H1 (cell line): ENCODE measurements at regions not wholly inside any gene's neighbourhood (a gene's known extent, or its start where the extent isn't known, plus 50 kb on each side); places are given as distances from the start of the nearest gene placed in this dataset.

ENCODE experiments used
- CTCF ChIA-PET: fragments of 300-600 bp; sonication (Branson Sonifier 250); formaldehyde crosslinking; loops from one replicate; lab custom pipeline; 2021; ENCODE audit not compliant: partially characterized antibody; lab: Charles Lee
- POLR2A ChIA-PET: fragments of 300-600 bp; sonication (Branson Sonifier 250); formaldehyde crosslinking; loops from one replicate; lab custom pipeline; 2021; ENCODE audit warnings: inconsistent platforms; ENCODE audit not compliant: partially characterized antibody; lab: Charles Lee
- DNase-seq, 2 experiments: peaks; one replicate each; pipeline versions ENCODE4 v3.0.0 to v3.0.0-alpha.2; 2010 to 2022; ENCODE audit warnings: low spot score in 2 of 2, low read depth in 1 of 2, mixed read lengths in 1 of 2
- FAIRE-seq: peaks from 2 replicates; lab custom pipeline; 2011; peaks lifted over from hg19 to GRCh38; lab: Jason Lieb, UNC
- H2AFZ ChIP-seq: 2 replicates; pipeline ENCODE4 v1.8.1; 2012; ENCODE audit warnings: low read length, inconsistent platforms
- H2AK5ac ChIP-seq: 2 replicates; pipeline ENCODE4 v1.6.1; 2013; ENCODE audit warnings: low read depth, low read length
- H2BK120ac ChIP-seq: replicated peaks from 2 replicates; pipeline ENCODE3; 2013; ENCODE audit warnings: low read depth, low read length, inconsistent platforms
- H2BK12ac ChIP-seq: 2 replicates; pipeline ENCODE4 v1.6.1; 2013; ENCODE audit warnings: low read depth, low read length
- H2BK15ac ChIP-seq: 2 replicates; pipeline ENCODE4 v1.6.1; 2013; ENCODE audit warnings: low read length
- H2BK20ac ChIP-seq: 2 replicates; pipeline ENCODE4 v1.6.1; 2013; ENCODE audit warnings: low read length
- H2BK5ac ChIP-seq: 2 replicates; pipeline ENCODE4 v1.6.1; 2013; ENCODE audit warnings: low read depth, low read length
- H3K14ac ChIP-seq: 2 replicates; pipeline ENCODE4 v1.6.1; 2013; ENCODE audit warnings: inconsistent platforms; ENCODE audit not compliant: insufficient read length
- H3K18ac ChIP-seq: 2 replicates; pipeline ENCODE4 v1.6.1; 2013; ENCODE audit warnings: low read length; ENCODE audit errors: extremely low read depth
- H3K23ac ChIP-seq: 2 replicates; pipeline ENCODE4 v1.6.1; 2013; ENCODE audit warnings: inconsistent platforms; ENCODE audit not compliant: insufficient read length
- H3K23me2 ChIP-seq: 2 replicates; pipeline ENCODE4 v1.6.1; 2013; ENCODE audit warnings: low read depth, low read length
- H3K27ac ChIP-seq: 2 replicates; pipeline ENCODE4 v1.6.1; 2011; ENCODE audit warnings: low read depth, low read length, inconsistent platforms
- H3K27me3 ChIP-seq, 4 experiments: replicated peaks in 1 of 4; 1 replicate in 1 of 4; 2 replicates in 3 of 4; pipeline versions ENCODE4 v1.6.1 to v1.8.1; 2011 to 2013; ENCODE audit warnings: low read length in 3 of 4, mild to moderate bottlenecking in 3 of 4, inconsistent platforms in 2 of 4, mixed read lengths in 2 of 4, moderate library complexity in 1 of 4; ENCODE audit not compliant: control insufficient read depth in 3 of 4, insufficient read depth in 3 of 4; ENCODE audit errors: extremely low read depth in 1 of 4
- H3K36me3 ChIP-seq, 4 experiments: 2 replicates each; pipeline versions ENCODE4 v1.6.1 to v1.8.1; 2011 to 2013; ENCODE audit warnings: mild to moderate bottlenecking in 4 of 4, low read length in 3 of 4, moderate library complexity in 2 of 4, control low read depth in 1 of 4, inconsistent platforms in 1 of 4; ENCODE audit not compliant: insufficient read depth in 4 of 4, control insufficient read depth in 2 of 4
- H3K4ac ChIP-seq: replicated peaks from 2 replicates; pipeline ENCODE3; 2013; ENCODE audit warnings: low read length, low read depth, mixed read lengths, inconsistent platforms; ENCODE audit not compliant: insufficient read length
- H3K4me1 ChIP-seq, 4 experiments: replicated peaks in 1 of 4; 1 replicate in 1 of 4; 2 replicates in 3 of 4; pipeline versions ENCODE4 v1.6.1 to v1.8.1; 2011 to 2013; ENCODE audit warnings: low read length in 3 of 4, inconsistent platforms in 2 of 4, mixed read lengths in 1 of 4; ENCODE audit not compliant: insufficient read depth in 4 of 4, control insufficient read depth in 3 of 4
- H3K4me2 ChIP-seq, 2 experiments: 2 replicates each; pipeline versions ENCODE4 v1.6.1 to v1.8.1; 2011 to 2013; ENCODE audit warnings: low read depth in 2 of 2, low read length in 2 of 2, control low read depth in 1 of 2, inconsistent platforms in 1 of 2, mild to moderate bottlenecking in 1 of 2; ENCODE audit not compliant: insufficient read depth in 1 of 2
- H3K4me3 ChIP-seq, 4 experiments: fragments of 200-600, 300-600 bp in 1 of 4; sonication (generic), shearing (Covaris generic), sonication (Bioruptor Twin) in 1 of 4; 2 replicates each; pipeline versions ENCODE4 v1.5.1 to v1.8.1; 2011 to 2016; ENCODE audit warnings: low read length in 4 of 4, low read depth in 3 of 4, control low read depth in 2 of 4, inconsistent platforms in 2 of 4, mild to moderate bottlenecking in 2 of 4, mixed read lengths in 1 of 4, moderate library complexity in 1 of 4; ENCODE audit not compliant: insufficient read depth in 2 of 4; ENCODE audit errors: extremely low read depth in 1 of 4
- H3K56ac ChIP-seq: replicated peaks from 2 replicates; pipeline ENCODE3; 2013; ENCODE audit warnings: low read depth, mild to moderate bottlenecking, mixed read lengths, low read length, inconsistent platforms; ENCODE audit not compliant: insufficient read length
- H3K79me1 ChIP-seq: 2 replicates; pipeline ENCODE4 v1.6.1; 2013; ENCODE audit warnings: low read depth, low read length, control low read depth
- H3K79me2 ChIP-seq, 2 experiments: 2 replicates each; pipeline versions ENCODE4 v1.6.1 to v1.8.1; 2012 to 2013; ENCODE audit warnings: low read length in 2 of 2, mild to moderate bottlenecking in 2 of 2, inconsistent platforms in 1 of 2; ENCODE audit not compliant: insufficient read depth in 2 of 2, control insufficient read depth in 1 of 2
- H3K9ac ChIP-seq, 4 experiments: replicated peaks in 1 of 4; 1 replicate in 1 of 4; 2 replicates in 3 of 4; pipeline versions ENCODE4 v1.6.1 to v1.8.1; 2011 to 2013; ENCODE audit warnings: low read depth in 3 of 4, low read length in 3 of 4, control low read depth in 2 of 4, mild to moderate bottlenecking in 2 of 4, moderate library complexity in 2 of 4, inconsistent platforms in 1 of 4; ENCODE audit errors: extremely low read depth in 1 of 4
- H3K9me3 ChIP-seq, 2 experiments: 2 replicates each; pipeline versions ENCODE4 v1.6.1 to v1.8.1; 2012 to 2013; ENCODE audit warnings: mild to moderate bottlenecking in 2 of 2, moderate library complexity in 2 of 2, control low read depth in 1 of 2, inconsistent platforms in 1 of 2, low read depth in 1 of 2, low read length in 1 of 2, mixed read lengths in 1 of 2; ENCODE audit not compliant: insufficient read depth in 2 of 2
- H4K20me1 ChIP-seq, 2 experiments: replicated peaks in 1 of 2; 2 replicates each; pipeline versions ENCODE3 to v1.8.1; 2011 to 2013; ENCODE audit warnings: inconsistent platforms in 2 of 2, low read length in 2 of 2, mild to moderate bottlenecking in 1 of 2; ENCODE audit not compliant: insufficient read depth in 2 of 2, control insufficient read depth in 1 of 2
- H4K5ac ChIP-seq: 2 replicates; pipeline ENCODE4 v1.6.1; 2013; ENCODE audit warnings: low read length, low read depth, mixed read lengths, inconsistent platforms; ENCODE audit not compliant: insufficient read length
- H4K8ac ChIP-seq: 2 replicates; pipeline ENCODE4 v1.8.0; 2013; ENCODE audit warnings: mild to moderate bottlenecking, moderate library complexity, low read length, inconsistent platforms; ENCODE audit not compliant: insufficient read depth; ENCODE audit errors: extremely low read depth
- H4K91ac ChIP-seq: replicated peaks from 2 replicates; pipeline ENCODE3; 2013; ENCODE audit warnings: low read length, mixed read lengths, inconsistent platforms; ENCODE audit not compliant: insufficient read length
- BACH1 ChIP-seq: IDR thresholded peaks from 2 replicates; pipeline ENCODE4 v1.6.1; 2012; ENCODE audit warnings: low read length, improper control_type of control experiment
- CEBPB ChIP-seq: IDR thresholded peaks from 2 replicates; pipeline ENCODE4 v1.6.1; 2012; ENCODE audit warnings: low read depth, low read length
- CREB1 ChIP-seq: IDR thresholded peaks from 2 replicates; pipeline ENCODE4 v1.6.1; 2012; ENCODE audit warnings: inconsistent platforms
- EZH2 ChIP-seq: fragments of 200-600 bp; sonication (generic); IDR thresholded peaks from 2 replicates; pipeline ENCODE4 v1.7.1; 2012; ENCODE audit warnings: low read depth, mild to moderate bottlenecking, moderate library complexity, low read length, inconsistent platforms; ENCODE audit not compliant: severe bottlenecking
- GABPA ChIP-seq: IDR thresholded peaks from 2 replicates; pipeline ENCODE4 v1.6.1; 2011; ENCODE audit warnings: mild to moderate bottlenecking, low read length, moderate library complexity, borderline replicate concordance; ENCODE audit not compliant: insufficient read depth
- NANOG ChIP-seq: IDR thresholded peaks from 2 replicates; pipeline ENCODE4 v1.6.1; 2011; ENCODE audit warnings: low read length, low read depth, mild to moderate bottlenecking, inconsistent platforms; ENCODE audit not compliant: insufficient read depth, poor library complexity, severe bottlenecking
- PHF8 ChIP-seq: fragments of 200-600 bp; sonication (generic); conservative IDR thresholded peaks from 2 replicates; pipeline ENCODE4 v1.7.1; 2012; ENCODE audit warnings: low read depth, mild to moderate bottlenecking, inconsistent platforms, low read length, moderate library complexity
- POU5F1 ChIP-seq: IDR thresholded peaks from 2 replicates; pipeline ENCODE4 v1.6.1; 2011; ENCODE audit warnings: low read depth, mild to moderate bottlenecking, low read length, moderate library complexity
- SIN3A ChIP-seq, 2 experiments: IDR thresholded peaks in 1 of 2; conservative IDR thresholded peaks in 1 of 2; 2 replicates each; pipeline ENCODE4 v1.6.1; 2011 to 2012; ENCODE audit warnings: low read length in 2 of 2, improper control_type of control experiment in 1 of 2, low read depth in 1 of 2, mild to moderate bottlenecking in 1 of 2
- SP2 ChIP-seq: IDR thresholded peaks from 2 replicates; pipeline ENCODE4 v1.6.1; 2012; ENCODE audit warnings: mild to moderate bottlenecking, low read length, inconsistent platforms
- SRF ChIP-seq: IDR thresholded peaks from 2 replicates; pipeline ENCODE4 v1.6.1; 2011; ENCODE audit warnings: mild to moderate bottlenecking, low read depth, low read length, moderate library complexity
- TCF12 ChIP-seq: IDR thresholded peaks from 2 replicates; pipeline ENCODE4 v1.6.1; 2011; ENCODE audit warnings: low read depth, mild to moderate bottlenecking, low read length
- WGBS, 2 experiments: shearing (Covaris generic) in 1 of 2; methylation state at CpG; one replicate each; pipeline versions ENCODE4 v1.1.6 to v1.1.7; 2013 to 2015; ENCODE audit warnings: low lambda C conversion rate in 2 of 2, mixed read lengths in 2 of 2, inconsistent platforms in 1 of 2, low coverage in 1 of 2, missing lambda C conversion rate in 1 of 2; ENCODE audit not compliant: insufficient replicate concordance in 2 of 2, insufficient coverage in 1 of 2, insufficient read length in 1 of 2; ENCODE audit errors: extremely low coverage in 1 of 2, missing lambda C conversion rate in 1 of 2; 5-methylcytosine and 5-hydroxymethylcytosine counted together

DNA sequence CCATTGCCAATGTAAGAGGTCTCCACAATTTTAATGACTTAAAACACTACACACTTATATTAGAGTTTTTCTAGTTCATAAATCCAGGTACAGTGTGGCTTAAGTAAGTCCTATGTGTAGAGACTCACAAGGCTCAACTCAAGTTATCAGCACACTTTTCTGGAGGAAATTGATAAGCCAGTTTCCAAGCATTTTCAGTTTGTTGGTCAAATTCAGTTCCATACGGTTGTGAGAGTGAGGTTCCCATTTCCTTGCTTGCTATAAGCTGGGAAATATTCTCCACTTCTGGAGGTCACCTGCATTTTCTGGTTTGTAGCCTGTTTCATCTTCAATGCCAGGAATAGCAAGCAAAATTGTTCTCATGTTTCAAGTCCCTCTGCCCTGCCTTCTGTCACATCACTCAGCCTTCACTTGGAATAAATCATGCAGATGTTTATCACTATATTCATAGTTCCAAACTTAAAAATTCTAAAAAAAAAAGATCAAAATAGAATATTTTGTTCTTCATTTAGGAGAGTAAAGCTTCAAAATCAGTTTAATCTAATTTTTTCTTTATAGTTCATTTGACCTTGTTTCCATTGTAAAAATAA lies 1137.5 kb upstream of the INTU start:
- Histone ChIP-seq H4K5ac (no peak overlapping the region), H3K14ac (no peak overlapping the region), H3K23me2 (no peaks in the 10 kb centered on the region), H3K23ac (no peak overlapping the region), H4K20me1 (no peaks in the 10 kb centered on the region), H2BK5ac (no peak overlapping the region), H3K4me1 (no peaks in the 10 kb centered on the region), H3K27me3 (peaks cover 0 to 2% (median 0%) of the 10 kb centered on the region in 4 experiments; a peak in 1 of 7 replicates), H4K8ac (no peak overlapping the region), H2AK5ac (no peak overlapping the region), H3K4ac (no peak overlapping the region), H3K56ac (no peak overlapping the region), H2BK15ac (no peak overlapping the region)
- 93% methylated on average over 1 of the region's 1 CpG; no CpG with 5 or more reads in 1 of the 2 experiments for WGBS, 2 experiments
- TF ChIP-seq CREB1, result no peak
- no peak for TF ChIP-seq GABPA
- no peak for TF ChIP-seq EZH2
- no peak for TF ChIP-seq POU5F1
- no peak for TF ChIP-seq SIN3A (conservative IDR thresholded peaks at IDR 0.05 in 1 of 2, IDR thresholded peaks at IDR 0.05 in 1 of 2; ENCODE audit: low read depth in 1 of 2, low read length in 2 of 2)
- TF ChIP-seq BACH1, result no peak
- no peak for TF ChIP-seq TCF12
- no peak for TF ChIP-seq CEBPB
- no peak for TF ChIP-seq SRF
- no peak for TF ChIP-seq NANOG
- no peak for TF ChIP-seq SP2
- TF ChIP-seq PHF8, result no peak
- TF ChIP-seq, all 59 proteins: peak for 0
- H2BK120ac ChIP-seq, result no peak overlapping the region
- H3K4me2 ChIP-seq, result no peak overlapping the region
- FAIRE-seq (no peak), DNase-seq (no peak)
- no peak overlapping the region for H2BK12ac ChIP-seq
- H3K9ac ChIP-seq, result no peak overlapping the region
- H3K79me2 ChIP-seq, result no peaks in the 10 kb centered on the region
- no peak overlapping the region for H3K18ac ChIP-seq
- no peak overlapping the region for H4K91ac ChIP-seq
- H2AFZ ChIP-seq, result no peak overlapping the region
- no peaks in the 10 kb centered on the region for H3K79me1 ChIP-seq
- H3K4me3 ChIP-seq, result no peak overlapping the region
- no peaks in the 10 kb centered on the region for H3K9me3 ChIP-seq
- CTCF ChIA-PET, result interaction anchor here (1.2 kb wide), 1 partner anchor 87 kb away, joined by 3 read pairs; no protein-coding TSS in a partner anchor
- H3K27ac ChIP-seq, result no peak overlapping the region
- H2BK20ac ChIP-seq, result no peak overlapping the region
- H3K36me3 ChIP-seq, result no peaks in the 10 kb centered on the region
- POLR2A ChIA-PET, result no interaction called here
